ENCODE measurements at regions not wholly inside any gene's neighbourhood (a gene's known extent, or its start where the extent isn't known, plus 50 kb on each side); places are given as distances from the start of the nearest gene placed in this dataset.

- no peaks in the 10 kb centered on the region for H3K4me1 ChIP-seq (ENCODE audit: control insufficient read depth, insufficient read depth, low read length)
- BruUV-seq (replicated peaks), result no TSS peak
- no peak for DNase-seq (ENCODE audit: low read depth, low spot score)
- ChIA-PET CTCF (no interaction called here), POLR2A (no interaction called here)
- no peak for TF ChIP-seq POLR2AphosphoS5 (IDR thresholded peaks at IDR 0.05; ENCODE audit: low read depth, low read length)
- TF ChIP-seq TCF7L2 (IDR thresholded peaks at IDR 0.05; ENCODE audit: low read depth, low read length), result no peak
- no peak for TF ChIP-seq SIN3A (IDR thresholded peaks at IDR 0.05; ENCODE audit: borderline replicate concordance, insufficient read depth, low read depth, low read length)
- in situ Hi-C loops (cut with HindIII; ENCODE audit: low pct_unique_long_range_greater_than_20kb, low sequenced_read_pairs), result no loop called here
- H3K27ac ChIP-seq (ENCODE audit: low read length), result no peak overlapping the region
- ATAC-seq, result no peak
- H3K27me3 ChIP-seq (ENCODE audit: control insufficient read depth, insufficient read depth, low read length), result no peaks in the 10 kb centered on the region
- H3K9me3 ChIP-seq (ENCODE audit: control insufficient read depth, insufficient read depth, low read depth, low read length), result no peaks in the 10 kb centered on the region
- H3K36me3 ChIP-seq (ENCODE audit: control insufficient read depth, insufficient read depth, low read length), result no peaks in the 10 kb centered on the region
- H3K4me3 ChIP-seq (ENCODE audit: low read depth in 2 of 2, low read length in 2 of 2), result no peak overlapping the region
- intact Hi-C loops (cut with micrococcal nuclease; ENCODE audit: unreplicated experiment), result no loop called here
These were observed 104.0 kb upstream of the CCND2 start for GRCh38 chr12:4169531-4169930.

DNA sequence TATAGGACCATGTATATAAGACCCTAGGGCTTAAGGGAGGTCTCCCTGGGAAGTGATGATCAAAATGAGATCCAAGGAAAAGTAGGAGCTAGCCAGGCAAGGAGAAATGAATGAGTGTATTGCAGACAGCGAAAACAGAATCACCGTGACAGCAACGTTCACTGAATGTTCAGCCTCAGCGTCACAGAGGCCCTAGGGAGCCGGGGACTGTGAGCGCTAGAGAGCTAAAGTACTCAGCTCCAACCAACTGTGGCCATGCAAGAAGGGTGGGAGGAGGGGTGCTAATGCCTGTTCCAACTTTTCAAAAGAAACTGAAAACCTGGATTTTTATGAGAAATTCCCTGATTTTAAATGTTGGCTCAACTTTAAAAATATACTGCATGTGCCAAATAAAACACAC lies 105.5 kb upstream of the CCND2 start:
- ATAC-seq (no peak), DNase-seq (ENCODE audit: low read depth, low spot score) (no peak)
- no TSS peak for BruUV-seq (replicated peaks)
- H3K4me3 ChIP-seq (ENCODE audit: low read depth in 2 of 2, low read length in 2 of 2), result no peak overlapping the region
- no peaks in the 10 kb centered on the region for H3K36me3 ChIP-seq (ENCODE audit: control insufficient read depth, insufficient read depth, low read length)
- no peaks in the 10 kb centered on the region for H3K4me1 ChIP-seq (ENCODE audit: control insufficient read depth, insufficient read depth, low read length)
- intact Hi-C loops (cut with micrococcal nuclease; ENCODE audit: unreplicated experiment) (no loop called here), in situ Hi-C loops (cut with HindIII; ENCODE audit: low pct_unique_long_range_greater_than_20kb, low sequenced_read_pairs) (no loop called here)
- CTCF ChIA-PET, result no interaction called here
- POLR2A ChIA-PET, result no interaction called here
- TF ChIP-seq SIN3A (IDR thresholded peaks at IDR 0.05; ENCODE audit: borderline replicate concordance, insufficient read depth, low read depth, low read length) (no peak), TCF7L2 (IDR thresholded peaks at IDR 0.05; ENCODE audit: low read depth, low read length) (no peak), POLR2AphosphoS5 (IDR thresholded peaks at IDR 0.05; ENCODE audit: low read depth, low read length) (no peak)
- TF ChIP-seq, protein P1, sequence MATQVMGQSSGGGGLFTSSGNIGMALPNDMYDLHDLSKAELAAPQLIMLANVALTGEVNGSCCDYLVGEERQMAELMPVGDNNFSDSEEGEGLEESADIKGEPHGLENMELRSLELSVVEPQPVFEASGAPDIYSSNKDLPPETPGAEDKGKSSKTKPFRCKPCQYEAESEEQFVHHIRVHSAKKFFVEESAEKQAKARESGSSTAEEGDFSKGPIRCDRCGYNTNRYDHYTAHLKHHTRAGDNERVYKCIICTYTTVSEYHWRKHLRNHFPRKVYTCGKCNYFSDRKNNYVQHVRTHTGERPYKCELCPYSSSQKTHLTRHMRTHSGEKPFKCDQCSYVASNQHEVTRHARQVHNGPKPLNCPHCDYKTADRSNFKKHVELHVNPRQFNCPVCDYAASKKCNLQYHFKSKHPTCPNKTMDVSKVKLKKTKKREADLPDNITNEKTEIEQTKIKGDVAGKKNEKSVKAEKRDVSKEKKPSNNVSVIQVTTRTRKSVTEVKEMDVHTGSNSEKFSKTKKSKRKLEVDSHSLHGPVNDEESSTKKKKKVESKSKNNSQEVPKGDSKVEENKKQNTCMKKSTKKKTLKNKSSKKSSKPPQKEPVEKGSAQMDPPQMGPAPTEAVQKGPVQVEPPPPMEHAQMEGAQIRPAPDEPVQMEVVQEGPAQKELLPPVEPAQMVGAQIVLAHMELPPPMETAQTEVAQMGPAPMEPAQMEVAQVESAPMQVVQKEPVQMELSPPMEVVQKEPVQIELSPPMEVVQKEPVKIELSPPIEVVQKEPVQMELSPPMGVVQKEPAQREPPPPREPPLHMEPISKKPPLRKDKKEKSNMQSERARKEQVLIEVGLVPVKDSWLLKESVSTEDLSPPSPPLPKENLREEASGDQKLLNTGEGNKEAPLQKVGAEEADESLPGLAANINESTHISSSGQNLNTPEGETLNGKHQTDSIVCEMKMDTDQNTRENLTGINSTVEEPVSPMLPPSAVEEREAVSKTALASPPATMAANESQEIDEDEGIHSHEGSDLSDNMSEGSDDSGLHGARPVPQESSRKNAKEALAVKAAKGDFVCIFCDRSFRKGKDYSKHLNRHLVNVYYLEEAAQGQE (IDR thresholded peaks at IDR 0.05; ENCODE audit: insufficient read depth in 1 of 2, low read depth in 2 of 2, low read length in 1 of 2), result no peak
- TF ChIP-seq, protein P2, sequence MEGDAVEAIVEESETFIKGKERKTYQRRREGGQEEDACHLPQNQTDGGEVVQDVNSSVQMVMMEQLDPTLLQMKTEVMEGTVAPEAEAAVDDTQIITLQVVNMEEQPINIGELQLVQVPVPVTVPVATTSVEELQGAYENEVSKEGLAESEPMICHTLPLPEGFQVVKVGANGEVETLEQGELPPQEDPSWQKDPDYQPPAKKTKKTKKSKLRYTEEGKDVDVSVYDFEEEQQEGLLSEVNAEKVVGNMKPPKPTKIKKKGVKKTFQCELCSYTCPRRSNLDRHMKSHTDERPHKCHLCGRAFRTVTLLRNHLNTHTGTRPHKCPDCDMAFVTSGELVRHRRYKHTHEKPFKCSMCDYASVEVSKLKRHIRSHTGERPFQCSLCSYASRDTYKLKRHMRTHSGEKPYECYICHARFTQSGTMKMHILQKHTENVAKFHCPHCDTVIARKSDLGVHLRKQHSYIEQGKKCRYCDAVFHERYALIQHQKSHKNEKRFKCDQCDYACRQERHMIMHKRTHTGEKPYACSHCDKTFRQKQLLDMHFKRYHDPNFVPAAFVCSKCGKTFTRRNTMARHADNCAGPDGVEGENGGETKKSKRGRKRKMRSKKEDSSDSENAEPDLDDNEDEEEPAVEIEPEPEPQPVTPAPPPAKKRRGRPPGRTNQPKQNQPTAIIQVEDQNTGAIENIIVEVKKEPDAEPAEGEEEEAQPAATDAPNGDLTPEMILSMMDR (IDR thresholded peaks at IDR 0.05), result no peak
- H3K27ac ChIP-seq (ENCODE audit: low read length), result no peak overlapping the region
- no peaks in the 10 kb centered on the region for H3K27me3 ChIP-seq (ENCODE audit: control insufficient read depth, insufficient read depth, low read length)
- no peaks in the 10 kb centered on the region for H3K9me3 ChIP-seq (ENCODE audit: control insufficient read depth, insufficient read depth, low read depth, low read length)

DNA sequence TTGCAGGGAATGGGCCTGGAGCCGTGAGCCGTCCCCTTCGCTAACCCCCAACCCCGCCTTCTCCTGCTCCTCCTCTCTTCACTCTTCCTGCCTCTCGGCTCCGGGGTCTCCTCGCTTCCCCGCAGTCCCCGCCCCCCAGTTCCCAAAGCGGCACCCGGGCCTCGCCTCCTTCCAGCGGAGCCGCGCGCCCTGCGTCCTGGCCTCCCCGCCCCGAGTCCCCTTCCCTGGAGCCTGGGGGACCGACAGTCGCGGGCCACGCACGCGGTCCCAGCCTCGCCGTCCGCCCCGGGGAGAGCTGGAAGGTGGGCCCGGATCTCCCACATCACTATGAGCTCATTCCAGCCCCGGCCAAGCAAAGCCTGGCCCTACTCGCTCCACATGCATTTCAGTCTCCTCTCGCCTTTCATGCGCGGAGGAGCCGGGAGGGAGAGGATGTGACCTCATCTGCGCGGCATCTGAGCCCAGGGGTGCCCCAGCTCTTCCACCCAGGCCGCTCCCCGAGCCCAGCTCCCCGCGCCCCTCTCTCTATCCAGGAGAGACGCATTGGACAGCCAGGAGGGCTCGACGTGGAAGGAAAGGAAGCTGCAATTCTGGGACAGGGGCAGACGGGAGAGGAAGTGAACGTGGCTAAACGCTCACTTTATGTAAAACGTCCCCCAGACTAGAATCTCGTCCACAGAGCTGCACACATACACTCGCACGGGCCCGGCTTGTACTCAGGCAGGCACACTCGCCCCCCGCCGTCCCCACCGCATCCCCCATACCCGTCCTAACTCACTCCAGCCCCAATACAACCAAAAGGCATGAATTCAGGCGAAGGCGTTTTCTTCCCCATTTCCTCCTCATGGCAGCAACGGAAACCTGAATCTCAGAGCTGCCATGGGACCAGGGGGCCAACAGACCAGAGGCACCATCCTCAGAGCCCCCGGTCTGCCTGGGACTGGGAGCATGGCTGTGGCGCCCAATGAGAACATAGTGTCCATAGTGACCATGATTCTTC lies 108.7 kb upstream of the CCND2 start:
- in situ Hi-C loops (cut with HindIII; ENCODE audit: low pct_unique_long_range_greater_than_20kb, low sequenced_read_pairs), result no loop called here

More for the DNA sequence above, 108.7 kb upstream of the CCND2 start:
- BruUV-seq (replicated peaks), result no TSS peak
- no peak for ATAC-seq
- no peaks in the 10 kb centered on the region for H3K9me3 ChIP-seq (ENCODE audit: control insufficient read depth, insufficient read depth, low read depth, low read length)
- no peaks in the 10 kb centered on the region for H3K27me3 ChIP-seq (ENCODE audit: control insufficient read depth, insufficient read depth, low read length)
- no peak overlapping the region for H3K27ac ChIP-seq (ENCODE audit: low read length)
- TF ChIP-seq TCF7L2 (IDR thresholded peaks at IDR 0.05; ENCODE audit: low read depth, low read length) (no peak), POLR2AphosphoS5 (IDR thresholded peaks at IDR 0.05; ENCODE audit: low read depth, low read length) (no peak), SIN3A (IDR thresholded peaks at IDR 0.05; ENCODE audit: borderline replicate concordance, insufficient read depth, low read depth, low read length) (no peak)
- TF ChIP-seq, protein P1 (IDR thresholded peaks at IDR 0.05; ENCODE audit: insufficient read depth in 1 of 2, low read depth in 2 of 2, low read length in 1 of 2), result no peak
- TF ChIP-seq, protein P2 (IDR thresholded peaks at IDR 0.05), result no peak
- H3K36me3 ChIP-seq (ENCODE audit: control insufficient read depth, insufficient read depth, low read length), result no peaks in the 10 kb centered on the region
- H3K4me1 ChIP-seq (ENCODE audit: control insufficient read depth, insufficient read depth, low read length), result no peaks in the 10 kb centered on the region
- intact Hi-C loops (cut with micrococcal nuclease; ENCODE audit: unreplicated experiment), result no loop called here
- H3K4me3 ChIP-seq (ENCODE audit: low read depth in 2 of 2, low read length in 2 of 2), result no peak overlapping the region
- no peak for DNase-seq (ENCODE audit: low read depth, low spot score)
- ChIA-PET POLR2A (no interaction called here), CTCF (no interaction called here)
